GM18517 (cell line): ENCODE measurements at regions not wholly inside any gene's neighbourhood (a gene's known extent, or its start where the extent isn't known, plus 50 kb on each side); places are given as distances from the start of the nearest gene placed in this dataset.
"Not testable (repeated sequence)": the region's sequence is repeated elsewhere in the genome, so short reads cannot be mapped to it uniquely, and the experiment has no call there.

Experiments
- ATAC-seq: cut with Tn5 transposase; IDR thresholded peaks from one replicate; pipeline ENCODE4 v1.9.1; 2021; ENCODE audit warnings: mild to moderate bottlenecking, moderate library complexity; ENCODE audit not compliant: unreplicated experiment

DNA sequence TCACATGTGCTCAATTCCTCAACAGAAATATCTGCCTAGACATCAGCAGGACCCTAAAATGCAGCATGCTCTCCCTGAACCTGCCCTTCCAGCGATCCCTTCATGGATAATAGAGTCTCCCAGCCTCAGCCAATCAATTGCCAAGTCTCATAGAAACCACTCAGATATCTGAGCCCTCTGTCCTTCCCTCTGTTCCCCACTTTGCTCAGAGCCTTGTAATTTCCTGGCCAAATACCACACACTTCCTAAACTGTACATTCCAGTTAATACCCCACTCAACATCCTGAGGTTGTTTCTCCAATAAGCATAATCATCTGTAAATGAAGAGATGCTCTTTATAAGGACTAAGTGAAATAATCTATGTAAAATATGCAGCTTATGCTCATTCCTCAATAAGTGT lies 59.3 kb upstream of the PTGFRN start:
- ATAC-seq: no peak

DNA sequence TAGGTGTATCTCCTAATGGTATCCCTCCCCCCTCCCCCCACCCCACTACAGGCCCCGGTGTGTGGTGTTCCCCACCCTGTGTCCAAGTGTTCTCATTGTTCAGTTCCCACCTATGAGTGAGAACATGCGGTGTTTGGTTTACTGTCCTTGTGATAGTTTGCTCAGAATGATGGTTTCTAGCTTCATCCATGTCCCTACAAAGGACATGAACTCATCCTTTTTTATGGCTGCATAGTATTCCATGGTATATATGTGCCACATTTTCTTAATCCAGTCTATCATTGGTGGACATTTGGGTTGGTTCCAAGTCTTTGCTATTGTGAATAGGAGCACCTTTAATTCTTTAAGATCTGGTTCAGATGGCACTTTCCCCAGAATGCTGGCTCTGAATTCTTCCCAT lies 58.5 kb upstream of the PTGFRN start:
- not testable (repeated sequence) for ATAC-seq

DNA sequence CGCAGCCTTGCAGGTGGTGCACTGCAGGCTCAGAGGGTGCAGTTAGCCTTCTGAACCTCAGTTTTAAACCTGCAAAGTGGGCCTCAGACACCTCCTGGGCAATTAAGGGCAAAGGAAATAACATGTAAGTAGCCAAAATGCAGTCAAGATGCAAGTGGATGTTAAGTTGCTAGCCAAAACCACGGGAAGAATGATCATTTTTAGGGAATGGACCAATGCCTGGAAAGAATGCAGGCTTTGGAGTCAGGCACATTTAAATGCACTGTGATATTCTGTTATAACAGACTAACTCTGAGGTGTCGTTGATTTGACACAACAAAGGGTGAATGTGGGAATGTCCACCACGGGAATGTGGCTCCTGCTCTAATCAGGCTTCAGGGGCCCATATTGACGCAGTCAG lies 57.9 kb upstream of the PTGFRN start:
- ATAC-seq: no peak

DNA sequence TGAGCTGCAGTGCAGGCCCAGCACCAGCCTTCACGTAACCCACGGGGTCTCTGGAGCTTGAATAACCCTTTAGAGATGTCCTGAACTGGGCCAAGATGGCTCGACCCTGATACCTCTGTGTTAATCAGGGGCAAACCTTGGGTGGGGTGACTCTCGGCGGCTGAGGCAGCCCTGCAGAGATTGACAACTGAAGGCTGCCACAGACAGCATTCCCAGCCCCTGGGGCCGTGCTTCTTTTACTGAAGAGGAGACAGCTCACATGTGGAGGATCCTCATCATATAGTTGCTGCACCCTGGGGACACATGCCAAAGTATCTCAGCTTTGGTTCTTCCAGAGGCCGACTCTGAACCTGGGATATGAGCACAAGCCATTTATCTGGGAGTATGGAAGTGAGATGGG lies 57.3 kb upstream of the PTGFRN start:
- ATAC-seq: no peak

DNA sequence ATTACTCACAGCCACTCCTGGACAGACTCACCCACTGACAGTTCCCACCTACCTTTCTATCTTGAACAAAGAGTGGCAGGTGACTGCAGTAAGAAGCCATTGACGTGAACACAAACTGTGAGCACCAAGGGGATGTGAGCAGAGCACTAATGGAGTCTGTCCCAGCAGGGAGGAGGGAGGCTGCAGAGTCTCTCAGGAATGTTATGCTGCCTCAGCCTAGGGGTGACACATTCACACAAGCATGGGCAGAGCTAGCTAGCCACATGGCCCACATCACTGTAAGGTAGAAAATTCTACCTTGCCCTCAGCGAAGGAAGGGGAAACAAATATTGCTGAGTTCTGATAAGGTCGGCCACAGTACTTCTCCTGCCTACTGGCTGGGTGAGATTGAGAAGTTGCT lies 56.8 kb upstream of the PTGFRN start:
- ATAC-seq: no peak

DNA sequence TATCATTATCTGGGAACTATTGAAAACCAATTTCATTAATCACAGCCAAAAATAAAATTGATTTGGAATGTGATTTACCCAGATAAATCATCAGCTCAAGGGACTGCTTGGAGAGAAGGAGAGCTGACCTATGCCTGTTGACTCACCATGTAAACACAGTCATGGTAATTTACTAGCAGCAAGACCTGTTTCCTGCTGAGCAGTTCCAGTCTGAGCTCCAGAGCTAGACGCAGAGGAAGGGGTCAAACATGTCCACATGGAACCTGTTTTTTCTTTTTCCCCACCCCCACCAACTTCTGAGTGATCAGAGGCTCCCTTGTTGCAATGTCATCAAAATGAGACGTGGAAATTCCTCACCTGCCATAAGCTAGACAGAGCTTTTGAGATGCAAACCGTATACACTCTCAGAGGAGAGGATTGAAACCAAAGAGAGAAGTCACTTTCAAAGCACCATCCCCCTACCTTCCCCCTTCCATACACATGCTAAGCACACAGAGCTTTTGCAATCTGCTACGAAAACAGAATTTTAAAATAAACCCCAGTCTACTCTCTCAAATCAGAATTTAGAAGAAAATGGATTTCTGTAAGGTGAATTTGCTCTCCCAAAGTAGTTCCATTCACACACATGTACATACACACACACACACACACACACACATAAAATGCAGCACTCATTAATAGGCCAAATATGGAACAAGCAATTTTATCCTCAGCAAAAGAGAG lies 55.9 kb upstream of the PTGFRN start:
- ATAC-seq: no peak

DNA sequence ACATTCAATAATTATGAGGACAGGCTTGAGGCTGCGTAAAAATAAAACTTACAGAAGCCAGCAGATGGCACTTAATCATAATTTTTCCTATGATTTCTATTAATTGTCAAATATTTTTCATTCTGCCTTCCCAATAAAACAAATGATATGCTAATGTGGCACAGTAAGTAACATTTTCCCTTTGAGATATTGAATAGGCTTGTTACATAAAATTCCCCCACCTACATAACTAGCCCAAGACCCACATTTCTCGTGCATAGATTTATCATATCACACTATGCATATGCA lies 55.4 kb upstream of the PTGFRN start:
- ATAC-seq: no peak

DNA sequence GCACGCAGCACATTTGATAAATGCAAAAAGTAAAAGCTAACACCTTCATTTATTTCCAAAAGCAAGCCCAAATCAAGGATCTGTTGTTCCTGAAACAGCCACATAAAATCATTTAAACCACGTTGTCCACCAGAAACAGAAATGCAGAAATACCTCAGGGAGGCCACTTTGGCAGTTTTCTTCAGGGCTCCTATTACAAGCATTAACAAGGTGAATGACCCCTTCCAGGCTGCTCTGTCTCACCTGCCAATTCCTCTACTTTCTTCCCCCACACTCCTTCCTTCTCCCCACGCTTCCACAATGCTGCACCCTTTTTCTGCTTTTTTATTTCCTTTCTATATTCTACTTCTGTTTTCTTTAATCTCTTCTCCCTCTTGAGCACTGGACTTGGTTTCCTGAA lies 55.0 kb upstream of the PTGFRN start:
- no peak for ATAC-seq

DNA sequence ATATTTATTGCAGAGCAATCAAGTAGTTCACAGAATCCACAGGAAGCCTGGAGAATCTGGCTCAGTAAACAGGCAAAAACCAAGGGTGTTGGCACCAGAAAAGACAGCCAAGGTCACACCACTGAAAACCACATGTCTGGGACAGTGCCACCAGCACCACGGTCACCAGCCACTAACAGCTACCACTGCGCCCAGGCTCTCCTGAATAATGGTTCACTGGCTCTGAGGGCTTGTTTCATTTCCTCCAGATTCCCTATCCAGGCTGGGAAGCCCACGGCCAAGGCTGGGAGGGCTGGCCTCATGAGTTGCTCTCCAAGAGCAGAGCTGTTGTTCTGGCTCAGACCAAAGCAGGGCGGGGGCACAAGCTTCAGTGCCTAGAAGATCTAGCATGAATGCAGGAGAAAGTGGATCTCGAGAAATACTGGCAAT lies 54.5 kb upstream of the PTGFRN start:
- no peak for ATAC-seq

DNA sequence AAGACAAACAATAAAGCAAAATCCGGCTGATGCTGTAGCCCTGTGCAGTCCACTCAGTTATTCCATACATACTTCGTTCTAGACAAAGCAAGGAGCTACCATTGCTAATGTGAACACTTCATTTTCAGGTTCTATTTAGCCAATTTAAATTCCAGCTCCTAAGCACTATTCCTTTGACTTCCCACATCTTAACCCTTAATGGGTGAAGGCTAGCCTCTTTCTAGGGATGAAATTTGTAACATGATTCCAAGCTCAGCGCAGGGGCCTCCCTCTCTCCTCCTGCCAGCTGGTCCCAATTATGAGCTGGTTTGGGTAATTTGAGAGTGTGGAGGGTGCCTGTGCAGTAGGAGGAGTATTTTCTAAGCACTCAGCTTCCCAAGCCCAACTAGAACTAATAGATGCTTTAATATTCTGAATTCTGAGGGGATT lies 53.9 kb upstream of the PTGFRN start:
- no peak for ATAC-seq

DNA sequence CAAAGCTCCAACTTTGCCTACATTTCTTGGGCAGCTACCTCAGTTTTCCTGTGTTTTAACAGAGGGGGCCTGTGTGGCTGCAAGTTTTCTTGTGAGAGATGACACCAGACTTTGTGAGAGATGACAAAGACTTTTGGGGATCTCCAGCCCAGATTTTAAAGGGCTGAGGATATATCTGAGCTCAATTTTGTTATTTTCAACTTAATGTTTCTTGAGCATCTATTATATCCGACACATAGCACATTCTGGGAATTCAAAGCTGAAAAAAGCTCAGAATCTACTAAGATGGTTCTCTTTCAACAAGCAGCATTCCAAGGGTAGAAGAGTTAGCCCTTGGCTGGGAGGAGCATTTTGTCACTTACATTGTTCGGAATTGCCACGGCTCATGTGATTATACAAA lies 53.4 kb upstream of the PTGFRN start:
- no peak for ATAC-seq

DNA sequence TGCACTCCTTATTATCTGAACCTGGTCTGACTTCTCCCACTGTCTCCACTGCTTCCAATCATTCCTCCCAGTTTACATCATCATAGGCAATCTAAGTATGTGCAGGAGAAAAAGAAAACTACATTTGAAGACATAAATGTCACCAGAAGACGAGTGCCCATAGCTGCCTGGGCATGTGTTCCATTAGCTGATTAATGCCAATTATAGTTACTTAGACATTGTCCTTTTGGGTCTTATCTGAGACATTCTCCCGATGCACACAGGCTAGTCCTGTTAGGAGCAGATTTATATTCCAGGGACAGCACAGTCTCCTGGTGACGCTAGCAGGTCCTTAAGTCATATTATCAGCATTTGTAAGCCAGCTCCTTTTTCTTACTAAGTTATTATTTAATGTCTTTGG lies 52.6 kb upstream of the PTGFRN start:
- ATAC-seq: no peak
